Uterus (tissue), 2 donors: ENCODE measurements at regions not wholly inside any gene's neighbourhood (a gene's known extent, or its start where the extent isn't known, plus 50 kb on each side); places are given as distances from the start of the nearest gene placed in this dataset.

Source experiments
- POLR2A ChIP-seq, 2 donors: fragments of 450-650 bp; IDR thresholded peaks; one replicate each; pipeline ENCODE4 v1.6.1; 2016; ENCODE audit warnings: antibody characterized with exemption in 2 of 2, mild to moderate bottlenecking in 1 of 2, moderate library complexity in 1 of 2
- TF ChIP-seq, protein P1 (sequence below), 4 experiments: fragments of 200-600 bp in 2 of 4; fragments of 450-650 bp in 2 of 4; sonication (generic) in 2 of 4; IDR thresholded peaks; one replicate each; pipeline ENCODE4 v1.5.1; 2016 to 2019; ENCODE audit warnings: antibody characterized with exemption in 4 of 4, mild to moderate bottlenecking in 2 of 4, moderate library complexity in 1 of 4

GRCh38 chr12:97173688-97174410, 266.8 kb downstream of the NEDD1 start:
- no peak for TF ChIP-seq POLR2A (IDR thresholded peaks at IDR 0.05)
- TF ChIP-seq, protein P1, sequence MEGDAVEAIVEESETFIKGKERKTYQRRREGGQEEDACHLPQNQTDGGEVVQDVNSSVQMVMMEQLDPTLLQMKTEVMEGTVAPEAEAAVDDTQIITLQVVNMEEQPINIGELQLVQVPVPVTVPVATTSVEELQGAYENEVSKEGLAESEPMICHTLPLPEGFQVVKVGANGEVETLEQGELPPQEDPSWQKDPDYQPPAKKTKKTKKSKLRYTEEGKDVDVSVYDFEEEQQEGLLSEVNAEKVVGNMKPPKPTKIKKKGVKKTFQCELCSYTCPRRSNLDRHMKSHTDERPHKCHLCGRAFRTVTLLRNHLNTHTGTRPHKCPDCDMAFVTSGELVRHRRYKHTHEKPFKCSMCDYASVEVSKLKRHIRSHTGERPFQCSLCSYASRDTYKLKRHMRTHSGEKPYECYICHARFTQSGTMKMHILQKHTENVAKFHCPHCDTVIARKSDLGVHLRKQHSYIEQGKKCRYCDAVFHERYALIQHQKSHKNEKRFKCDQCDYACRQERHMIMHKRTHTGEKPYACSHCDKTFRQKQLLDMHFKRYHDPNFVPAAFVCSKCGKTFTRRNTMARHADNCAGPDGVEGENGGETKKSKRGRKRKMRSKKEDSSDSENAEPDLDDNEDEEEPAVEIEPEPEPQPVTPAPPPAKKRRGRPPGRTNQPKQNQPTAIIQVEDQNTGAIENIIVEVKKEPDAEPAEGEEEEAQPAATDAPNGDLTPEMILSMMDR (IDR thresholded peaks at IDR 0.05) = no peak
